ENCODE measurements at regions not wholly inside any gene's neighbourhood (a gene's known extent, or its start where the extent isn't known, plus 50 kb on each side); places are given as distances from the start of the nearest gene placed in this dataset.
"Not testable (repeated sequence)": the region's sequence is repeated elsewhere in the genome, so short reads cannot be mapped to it uniquely, and the experiment has no call there.

DNA sequence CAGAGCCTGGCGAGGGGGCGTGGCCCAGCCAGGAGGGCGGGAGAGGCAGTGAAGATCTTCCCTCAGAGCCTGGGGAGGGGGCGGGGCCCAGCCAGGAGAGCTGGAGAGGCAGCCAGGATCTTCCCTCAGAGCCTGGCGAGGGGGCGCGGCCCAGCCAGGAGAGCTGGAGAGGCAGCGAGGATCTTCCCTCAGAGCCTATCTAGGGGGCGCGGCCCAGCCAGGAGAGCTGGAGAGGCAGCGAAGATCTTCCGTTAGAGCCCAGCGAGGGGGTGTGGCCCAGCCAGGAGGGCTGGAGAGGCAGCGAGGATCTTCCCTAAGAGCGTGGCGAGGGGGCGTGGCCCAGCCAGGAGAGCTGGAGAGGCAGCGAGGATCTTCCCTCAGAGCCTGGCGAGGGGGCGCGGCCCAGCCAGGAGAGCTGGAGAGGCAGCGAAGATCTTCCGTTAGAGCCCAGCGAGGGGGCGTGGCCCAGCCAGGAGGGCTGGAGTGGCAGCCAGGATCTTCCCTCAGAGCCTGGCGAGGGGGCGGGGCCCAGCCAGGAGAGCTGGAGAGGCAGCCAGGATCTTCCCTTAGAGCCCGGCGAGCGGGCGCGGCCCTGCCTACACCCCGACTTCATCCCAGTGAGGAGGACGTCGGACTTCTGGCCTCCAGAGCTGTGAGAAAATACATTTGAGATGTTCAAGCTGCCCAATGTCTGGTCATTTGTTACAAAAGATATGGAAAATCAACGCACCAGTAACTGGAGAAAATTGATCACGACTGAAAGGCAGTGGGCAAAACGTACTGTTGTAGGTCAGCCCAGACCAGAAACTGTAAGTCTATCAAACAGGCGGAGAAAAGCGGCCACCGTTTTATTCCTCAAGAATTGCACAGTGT is 63.4 kb upstream of the TMEM18 start:
- H3K27me3 ChIP-seq (ENCODE audit: control insufficient read depth, insufficient read depth, low read length); H3K36me3 ChIP-seq (ENCODE audit: control insufficient read depth, insufficient read depth, low read length); H3K9me3 ChIP-seq (ENCODE audit: control insufficient read depth, insufficient read depth, low read length): not testable (repeated sequence)
- DNase-seq (ENCODE audit: low read depth in 4 of 6, low spot score in 6 of 6) = peak; percentile 64 to 100 (median 95)
- peaks cover 16% of the 10 kb centered on the region for H3K4me1 ChIP-seq (ENCODE audit: control insufficient read depth, insufficient read depth, low read length)
- under 1% methylated on average over 38 of the region's 41 CpGs for WGBS (ENCODE audit: insufficient coverage)
- H3K27ac ChIP-seq (ENCODE audit: low read depth, low read length) = peak overlapping the region; percentile 83
- H3K4me3 ChIP-seq (ENCODE audit: low read depth, low read length) = peak overlapping the region; percentile 65

DNA sequence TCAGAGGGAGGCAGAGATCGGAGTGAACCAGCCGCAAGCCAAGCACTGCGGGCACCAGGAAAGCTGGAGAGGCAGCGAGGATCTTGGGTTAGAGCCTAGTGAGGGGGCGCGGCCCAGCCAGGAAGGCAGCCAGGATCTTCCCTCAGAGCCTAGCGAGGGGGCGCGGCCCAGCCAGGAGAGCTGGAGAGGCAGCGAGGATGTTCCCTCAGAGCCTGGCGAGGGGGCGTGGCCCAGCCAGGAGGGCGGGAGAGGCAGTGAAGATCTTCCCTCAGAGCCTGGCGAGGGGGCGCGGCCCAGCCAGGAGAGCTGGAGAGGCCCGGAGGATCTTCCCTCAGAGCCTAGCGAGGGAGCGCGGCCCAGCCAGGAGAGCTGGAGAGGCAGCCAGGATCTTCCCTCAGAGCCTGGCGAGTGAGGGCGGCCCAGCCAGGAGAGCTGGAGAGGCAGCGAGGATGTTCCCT is 62.7 kb upstream of the TMEM18 start:
- H3K4me1 ChIP-seq (ENCODE audit: control insufficient read depth, insufficient read depth, low read length) = peaks cover 20% of the 10 kb centered on the region
- not testable (repeated sequence) for H3K27me3 ChIP-seq (ENCODE audit: control insufficient read depth, insufficient read depth, low read length); H3K36me3 ChIP-seq (ENCODE audit: control insufficient read depth, insufficient read depth, low read length); H3K9me3 ChIP-seq (ENCODE audit: control insufficient read depth, insufficient read depth, low read length)
- WGBS (ENCODE audit: insufficient coverage) = under 1% methylated on average over 17 of the region's 23 CpGs
- peak overlapping the region; percentile 83 for H3K27ac ChIP-seq (ENCODE audit: low read depth, low read length)
- DNase-seq (ENCODE audit: low read depth in 4 of 6, low spot score in 6 of 6) = peak in 4 of 6 donors; percentile 74 to 97 (median 82)
- peak overlapping the region; percentile 65 for H3K4me3 ChIP-seq (ENCODE audit: low read depth, low read length)

DNA sequence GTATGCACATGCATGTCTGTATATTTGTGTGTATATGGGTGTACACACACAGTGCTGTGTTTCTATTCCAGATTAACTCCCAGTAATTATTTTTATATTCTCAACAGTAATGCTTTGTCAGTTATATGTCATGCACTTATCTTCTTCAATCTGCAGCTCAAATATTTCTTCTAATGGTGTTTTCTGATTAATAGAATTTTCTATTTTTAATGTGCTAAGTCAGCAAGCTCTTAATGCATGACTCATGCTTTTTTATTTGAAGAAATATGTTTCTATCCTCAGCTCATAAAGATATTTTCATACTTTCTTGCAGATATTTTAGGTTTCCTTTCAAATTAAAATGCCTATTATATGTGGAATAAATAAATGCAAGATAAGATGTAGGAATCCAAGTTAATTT is 59.7 kb upstream of the TMEM18 start:
- Histone ChIP-seq H3K36me3 (ENCODE audit: control insufficient read depth, insufficient read depth, low read length) (no peaks in the 10 kb centered on the region), H3K9me3 (ENCODE audit: control insufficient read depth, insufficient read depth, low read length) (no peaks in the 10 kb centered on the region), H3K27ac (ENCODE audit: low read depth, low read length) (no peak overlapping the region), H3K4me1 (ENCODE audit: control insufficient read depth, insufficient read depth, low read length) (peaks cover 25% of the 10 kb centered on the region), H3K27me3 (ENCODE audit: control insufficient read depth, insufficient read depth, low read length) (no peaks in the 10 kb centered on the region), H3K4me3 (ENCODE audit: low read depth, low read length) (no peak overlapping the region)
- DNase-seq (ENCODE audit: low read depth in 4 of 6, low spot score in 6 of 6) = no peak

DNA sequence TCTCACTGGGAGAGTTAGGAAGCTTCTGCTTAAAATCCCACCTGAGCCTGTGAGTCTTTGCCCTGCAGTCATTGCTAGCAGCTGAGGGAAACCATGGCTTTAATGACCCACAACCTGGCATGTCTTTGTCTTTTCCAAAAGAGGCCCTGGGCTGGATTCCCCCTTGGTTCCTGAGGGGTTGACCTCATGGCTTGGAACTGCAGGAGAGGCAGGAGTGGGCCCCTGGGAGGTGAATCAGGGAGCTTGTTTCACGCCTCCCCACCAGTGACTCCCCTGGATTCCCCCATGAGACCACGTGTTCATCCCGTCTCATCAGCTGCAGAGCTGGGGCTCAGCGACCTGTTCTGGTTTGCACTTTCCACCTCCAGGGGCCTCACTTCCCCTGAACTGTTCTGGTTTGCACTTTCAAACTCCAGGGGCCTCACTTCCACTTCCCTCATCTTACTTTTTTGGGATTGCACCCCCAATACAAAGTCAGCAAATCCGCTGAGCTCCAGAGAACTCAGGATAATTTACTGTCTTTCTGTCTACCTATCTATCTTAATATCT is 58.5 kb upstream of the TMEM18 start:
- Histone ChIP-seq H3K36me3 (ENCODE audit: control insufficient read depth, insufficient read depth, low read length) (no peaks in the 10 kb centered on the region), H3K27me3 (ENCODE audit: control insufficient read depth, insufficient read depth, low read length) (no peaks in the 10 kb centered on the region), H3K9me3 (ENCODE audit: control insufficient read depth, insufficient read depth, low read length) (no peaks in the 10 kb centered on the region), H3K27ac (ENCODE audit: low read depth, low read length) (no peak overlapping the region), H3K4me3 (ENCODE audit: low read depth, low read length) (no peak overlapping the region), H3K4me1 (ENCODE audit: control insufficient read depth, insufficient read depth, low read length) (peaks cover 23% of the 10 kb centered on the region)
- DNase-seq (ENCODE audit: low read depth in 4 of 6, low spot score in 6 of 6) = no peak
- WGBS (ENCODE audit: insufficient coverage) = 50% methylated on average over 5 of the region's 5 CpGs

DNA sequence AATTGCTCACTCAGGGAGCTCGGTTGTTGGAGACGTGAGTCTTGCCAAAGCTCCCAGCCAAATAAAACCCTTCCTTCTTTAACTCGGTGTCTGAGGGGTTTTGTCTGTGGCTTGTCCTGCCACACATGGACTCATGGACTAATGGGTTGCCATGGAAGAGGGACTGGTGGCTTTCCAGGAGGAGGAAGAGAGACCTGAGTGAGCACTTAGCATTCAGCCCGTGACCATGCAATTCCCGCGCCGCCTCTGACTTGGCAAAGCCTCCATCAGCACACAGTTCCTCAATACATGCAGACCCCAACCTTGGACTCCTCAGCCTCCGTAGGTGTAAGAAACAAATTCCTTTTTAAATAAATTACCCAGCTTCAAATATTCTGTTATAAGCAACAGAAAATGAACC is 57.3 kb upstream of the TMEM18 start:
- H3K9me3 ChIP-seq (ENCODE audit: control insufficient read depth, insufficient read depth, low read length) = no peaks in the 10 kb centered on the region
- H3K27me3 ChIP-seq (ENCODE audit: control insufficient read depth, insufficient read depth, low read length) = no peaks in the 10 kb centered on the region
- 45% methylated on average over 4 of the region's 8 CpGs for WGBS (ENCODE audit: insufficient coverage)

DNA sequence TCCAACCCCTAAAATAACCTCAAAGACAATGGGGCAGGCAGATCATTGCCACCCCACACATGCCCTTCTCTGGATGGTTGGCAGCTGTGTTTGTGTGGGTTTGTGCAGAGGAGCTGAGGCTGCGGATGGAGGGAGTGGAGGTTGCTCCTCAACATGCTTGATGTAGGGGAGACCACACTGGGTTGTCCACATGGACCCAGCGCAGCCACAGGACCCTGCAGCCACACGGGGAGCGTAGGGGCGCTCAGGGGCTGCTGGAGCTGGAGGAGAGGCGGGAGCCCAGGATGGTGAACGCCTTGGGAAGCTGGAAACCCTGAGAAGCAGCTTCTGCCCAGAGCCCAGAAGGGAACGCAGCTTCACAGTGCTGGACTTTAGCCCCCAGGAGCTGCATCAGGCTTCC is 56.3 kb upstream of the TMEM18 start:
- Histone ChIP-seq H3K36me3 (ENCODE audit: control insufficient read depth, insufficient read depth, low read length) (no peaks in the 10 kb centered on the region), H3K27ac (ENCODE audit: low read depth, low read length) (no peak overlapping the region), H3K4me1 (ENCODE audit: control insufficient read depth, insufficient read depth, low read length) (peaks cover 11% of the 10 kb centered on the region), H3K27me3 (ENCODE audit: control insufficient read depth, insufficient read depth, low read length) (no peaks in the 10 kb centered on the region), H3K4me3 (ENCODE audit: low read depth, low read length) (no peak overlapping the region), H3K9me3 (ENCODE audit: control insufficient read depth, insufficient read depth, low read length) (no peaks in the 10 kb centered on the region)
- WGBS (ENCODE audit: insufficient coverage) = 80% methylated on average over 8 of the region's 8 CpGs
- no peak for DNase-seq (ENCODE audit: low read depth in 4 of 6, low spot score in 6 of 6)

More for the DNA sequence above, 57.3 kb upstream of the TMEM18 start:
- Histone ChIP-seq H3K4me1 (ENCODE audit: control insufficient read depth, insufficient read depth, low read length) (peaks cover 13% of the 10 kb centered on the region), H3K4me3 (ENCODE audit: low read depth, low read length) (no peak overlapping the region), H3K27ac (ENCODE audit: low read depth, low read length) (no peak overlapping the region), H3K36me3 (ENCODE audit: control insufficient read depth, insufficient read depth, low read length) (no peaks in the 10 kb centered on the region)
- peak in 3 of 6 donors; percentile 39 to 78 (median 65) for DNase-seq (ENCODE audit: low read depth in 4 of 6, low spot score in 6 of 6)

DNA sequence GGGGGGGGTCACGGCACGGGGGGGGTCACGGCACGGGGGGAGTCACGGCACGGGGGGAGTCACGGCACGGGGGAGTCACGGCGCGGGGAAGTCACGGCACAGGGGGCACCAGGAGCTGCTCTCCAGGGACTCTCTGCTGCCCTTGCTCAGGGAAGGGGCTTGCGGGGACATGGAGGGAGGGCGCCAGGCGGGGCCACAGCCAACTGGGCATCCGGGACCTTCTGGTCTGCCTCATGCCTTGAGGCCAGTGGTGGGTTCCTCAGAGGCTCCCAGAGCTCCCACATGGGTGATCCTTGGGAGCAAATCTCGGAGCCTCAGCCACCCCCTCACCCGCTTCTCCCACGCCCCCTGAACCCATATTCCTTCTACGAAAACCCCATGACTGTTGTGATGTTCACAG is 55.8 kb upstream of the TMEM18 start:
- no peak overlapping the region for H3K4me3 ChIP-seq (ENCODE audit: low read depth, low read length)
- H3K27me3 ChIP-seq (ENCODE audit: control insufficient read depth, insufficient read depth, low read length) = no peaks in the 10 kb centered on the region
- no peak overlapping the region for H3K27ac ChIP-seq (ENCODE audit: low read depth, low read length)
- no peaks in the 10 kb centered on the region for H3K36me3 ChIP-seq (ENCODE audit: control insufficient read depth, insufficient read depth, low read length)
- no peak for DNase-seq (ENCODE audit: low read depth in 4 of 6, low spot score in 6 of 6)
- WGBS (ENCODE audit: insufficient coverage) = 98% methylated on average over 7 of the region's 20 CpGs
- H3K9me3 ChIP-seq (ENCODE audit: control insufficient read depth, insufficient read depth, low read length) = no peaks in the 10 kb centered on the region
- peaks cover 11% of the 10 kb centered on the region for H3K4me1 ChIP-seq (ENCODE audit: control insufficient read depth, insufficient read depth, low read length)

DNA sequence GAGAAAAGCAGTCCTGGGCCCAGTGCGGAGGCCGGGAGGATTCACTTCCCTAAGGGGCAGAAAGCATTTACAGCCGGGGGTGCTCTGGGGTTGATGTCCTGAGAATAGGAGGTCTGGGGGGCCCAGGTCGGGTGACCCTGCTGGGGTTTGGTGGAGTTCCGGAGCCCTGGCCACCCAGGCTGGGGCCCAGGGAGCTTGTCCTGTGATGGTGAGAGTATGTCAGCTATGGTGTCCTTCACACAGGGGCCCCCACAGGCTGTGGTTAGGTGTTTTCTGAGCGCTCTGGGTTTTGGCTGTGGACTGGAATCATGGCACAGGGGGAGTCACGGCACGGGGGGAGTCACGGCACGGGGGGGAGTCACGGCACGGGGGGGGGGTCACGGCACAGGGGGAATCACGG is 54.5 kb upstream of the TMEM18 start:
- 94% methylated on average over 4 of the region's 14 CpGs for WGBS (ENCODE audit: insufficient coverage)
- no peaks in the 10 kb centered on the region for H3K27me3 ChIP-seq (ENCODE audit: control insufficient read depth, insufficient read depth, low read length)
- H3K4me3 ChIP-seq (ENCODE audit: low read depth, low read length) = no peak overlapping the region
- H3K27ac ChIP-seq (ENCODE audit: low read depth, low read length) = no peak overlapping the region
- H3K36me3 ChIP-seq (ENCODE audit: control insufficient read depth, insufficient read depth, low read length) = no peaks in the 10 kb centered on the region
- DNase-seq (ENCODE audit: low read depth in 4 of 6, low spot score in 6 of 6) = no peak
- H3K9me3 ChIP-seq (ENCODE audit: control insufficient read depth, insufficient read depth, low read length) = no peaks in the 10 kb centered on the region
- peaks cover 11% of the 10 kb centered on the region for H3K4me1 ChIP-seq (ENCODE audit: control insufficient read depth, insufficient read depth, low read length)

DNA sequence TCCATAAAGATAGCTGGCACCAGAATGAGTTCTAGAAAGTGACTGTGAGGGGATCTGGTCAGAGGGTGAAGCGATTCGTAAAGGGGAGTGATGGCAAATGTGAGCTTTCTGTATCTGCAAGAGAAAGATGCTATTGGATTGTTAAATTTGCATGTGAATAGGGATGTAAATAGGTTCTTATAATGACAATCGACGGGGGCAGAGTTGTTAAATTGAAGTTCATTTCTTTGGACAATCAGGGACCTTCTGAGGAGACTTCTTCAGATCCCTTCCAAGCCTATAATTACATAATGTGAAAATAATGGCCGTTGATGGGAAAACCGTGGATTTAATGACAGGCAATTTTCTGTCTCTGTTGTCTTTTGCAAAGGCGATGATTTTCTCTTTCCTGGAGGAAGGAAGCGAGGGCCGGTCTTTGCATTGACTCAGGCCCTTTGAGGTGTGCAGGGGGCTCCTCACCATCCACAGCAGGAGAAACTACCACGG is 52.2 kb upstream of the TMEM18 start:
- Histone ChIP-seq H3K9me3 (ENCODE audit: control insufficient read depth, insufficient read depth, low read length) (no peaks in the 10 kb centered on the region), H3K27me3 (ENCODE audit: control insufficient read depth, insufficient read depth, low read length) (no peaks in the 10 kb centered on the region), H3K27ac (ENCODE audit: low read depth, low read length) (no peak overlapping the region), H3K36me3 (ENCODE audit: control insufficient read depth, insufficient read depth, low read length) (no peaks in the 10 kb centered on the region), H3K4me3 (ENCODE audit: low read depth, low read length) (no peak overlapping the region), H3K4me1 (ENCODE audit: control insufficient read depth, insufficient read depth, low read length) (peaks cover 6% of the 10 kb centered on the region)
- DNase-seq (ENCODE audit: low read depth in 4 of 6, low spot score in 6 of 6) = peak in 1 of 6 donors; percentile 75
- 30% methylated on average over 2 of the region's 10 CpGs for WGBS (ENCODE audit: insufficient coverage)

DNA sequence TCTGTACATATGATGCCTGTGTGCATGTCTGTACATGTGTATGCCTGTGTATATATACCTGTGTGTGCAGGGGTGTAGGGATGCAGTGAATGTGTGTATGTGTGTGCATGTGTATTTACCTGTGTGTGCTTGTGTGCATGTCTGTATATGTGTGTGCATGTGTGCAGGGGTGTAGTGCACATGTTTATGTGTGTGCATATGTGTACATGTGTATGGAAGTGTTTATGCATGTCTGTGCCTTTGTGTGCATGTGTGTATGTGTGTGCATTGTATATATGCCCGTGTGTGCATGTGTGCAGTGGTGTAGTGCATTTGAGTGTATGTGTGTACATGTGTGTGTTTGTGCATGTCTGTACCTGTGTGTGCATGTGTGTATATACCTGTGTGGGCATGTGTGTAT is 51.0 kb upstream of the TMEM18 start:
- H3K27me3 ChIP-seq (ENCODE audit: control insufficient read depth, insufficient read depth, low read length) = no peaks in the 10 kb centered on the region
- peaks cover 2% of the 10 kb centered on the region for H3K4me1 ChIP-seq (ENCODE audit: control insufficient read depth, insufficient read depth, low read length)
- H3K9me3 ChIP-seq (ENCODE audit: control insufficient read depth, insufficient read depth, low read length) = no peaks in the 10 kb centered on the region
- H3K36me3 ChIP-seq (ENCODE audit: control insufficient read depth, insufficient read depth, low read length) = no peaks in the 10 kb centered on the region
- WGBS (ENCODE audit: insufficient coverage) = 95% methylated on average over 1 of the region's 1 CpG
- H3K4me3 ChIP-seq (ENCODE audit: low read depth, low read length) = no peak overlapping the region
- DNase-seq (ENCODE audit: low read depth in 4 of 6, low spot score in 6 of 6) = no peak
- H3K27ac ChIP-seq (ENCODE audit: low read depth, low read length) = no peak overlapping the region

All from spinal cord (tissue), 9 donors.